Mesothelial cell of epicardium (in vitro differentiated cells): ENCODE measurements at regions not wholly inside any gene's neighbourhood (a gene's known extent, or its start where the extent isn't known, plus 50 kb on each side); places are given as distances from the start of the nearest gene placed in this dataset.

Experiments used
- DNase-seq, 2 experiments: peaks; one replicate each; pipeline ENCODE4 v3.0.0; 2021; ENCODE audit warnings: low spot score in 2 of 2; ENCODE audit not compliant: unreplicated experiment in 2 of 2
- H3K27ac Mint-ChIP-seq: 2 replicates; pipeline ENCODE4 v1.8.0; 2021; ENCODE audit warnings: mixed read lengths
- H3K27me3 Mint-ChIP-seq: 2 replicates; pipeline ENCODE4 v1.8.0; 2021; ENCODE audit warnings: low read depth, mixed read lengths
- H3K36me3 Mint-ChIP-seq: 2 replicates; pipeline ENCODE4 v1.8.0; 2021; ENCODE audit warnings: mixed read lengths
- H3K4me1 Mint-ChIP-seq: 2 replicates; pipeline ENCODE4 v1.8.0; 2021; ENCODE audit warnings: mixed read lengths
- H3K4me3 Mint-ChIP-seq: 2 replicates; pipeline ENCODE4 v1.8.0; 2021; ENCODE audit warnings: mild to moderate bottlenecking, moderate library complexity, mixed read lengths
- H3K9me3 Mint-ChIP-seq: 2 replicates; pipeline ENCODE4 v1.8.0; 2021; ENCODE audit warnings: mixed read lengths
- CTCF ChIP-seq: fragments of 200-600 bp; sonication (generic); IDR thresholded peaks from one replicate; pipeline ENCODE4 v1.5.0; 2021; ENCODE audit warnings: antibody characterized with exemption; ENCODE audit not compliant: unreplicated experiment

GRCh38 chr14:38039496-38039895 is 168.2 kb upstream of the SSTR1 start:
- TF ChIP-seq CTCF: no peak
- peaks cover 5% of the 10 kb centered on the region for H3K4me1 Mint-ChIP-seq
- no peaks in the 10 kb centered on the region for H3K36me3 Mint-ChIP-seq
- no peak overlapping the region for H3K4me3 Mint-ChIP-seq
- no peaks in the 10 kb centered on the region for H3K27me3 Mint-ChIP-seq
- H3K27ac Mint-ChIP-seq: no peak overlapping the region
- no peaks in the 10 kb centered on the region for H3K9me3 Mint-ChIP-seq
- no peak for DNase-seq

DNA sequence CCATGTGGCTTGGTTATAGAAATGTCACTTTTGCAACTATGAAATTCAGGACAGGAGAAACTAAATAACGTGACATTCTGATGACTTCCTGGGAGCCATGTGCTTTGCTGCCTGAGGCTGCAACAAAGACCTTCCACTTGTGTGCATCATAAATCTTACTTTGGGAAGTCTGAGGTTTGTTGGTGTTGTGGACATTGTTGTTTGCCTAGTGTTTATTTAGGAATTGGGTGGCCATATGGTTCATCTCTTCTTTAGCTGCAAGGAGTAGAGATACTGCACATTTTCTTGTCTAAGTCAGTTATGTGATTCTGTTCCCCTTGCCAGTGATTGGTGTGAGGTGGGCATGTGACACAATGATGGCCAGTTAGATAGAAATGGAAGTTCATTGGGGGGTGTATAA is 167.3 kb upstream of the SSTR1 start:
- Mint-ChIP-seq H3K4me1 (peaks cover 5% of the 10 kb centered on the region), H3K4me3 (no peak overlapping the region), H3K9me3 (no peaks in the 10 kb centered on the region), H3K27me3 (no peaks in the 10 kb centered on the region), H3K36me3 (no peaks in the 10 kb centered on the region), H3K27ac (no peak overlapping the region)
- no peak for TF ChIP-seq CTCF
- no peak for DNase-seq

GRCh38 chr14:38042322-38042721 is 165.4 kb upstream of the SSTR1 start:
- no peaks in the 10 kb centered on the region for H3K27me3 Mint-ChIP-seq
- H3K4me3 Mint-ChIP-seq: no peak overlapping the region
- peak overlapping the region; percentile 62 for H3K27ac Mint-ChIP-seq
- no peak for DNase-seq
- H3K36me3 Mint-ChIP-seq: no peaks in the 10 kb centered on the region
- H3K4me1 Mint-ChIP-seq: peaks cover 5% of the 10 kb centered on the region
- no peaks in the 10 kb centered on the region for H3K9me3 Mint-ChIP-seq
- TF ChIP-seq CTCF: no peak

- no peak overlapping the region for H3K4me3 Mint-ChIP-seq
- no peak for TF ChIP-seq CTCF
- peaks cover 5% of the 10 kb centered on the region for H3K4me1 Mint-ChIP-seq
Measured at GRCh38 chr14:38044710-38045109, 163.0 kb upstream of the SSTR1 start.

DNA sequence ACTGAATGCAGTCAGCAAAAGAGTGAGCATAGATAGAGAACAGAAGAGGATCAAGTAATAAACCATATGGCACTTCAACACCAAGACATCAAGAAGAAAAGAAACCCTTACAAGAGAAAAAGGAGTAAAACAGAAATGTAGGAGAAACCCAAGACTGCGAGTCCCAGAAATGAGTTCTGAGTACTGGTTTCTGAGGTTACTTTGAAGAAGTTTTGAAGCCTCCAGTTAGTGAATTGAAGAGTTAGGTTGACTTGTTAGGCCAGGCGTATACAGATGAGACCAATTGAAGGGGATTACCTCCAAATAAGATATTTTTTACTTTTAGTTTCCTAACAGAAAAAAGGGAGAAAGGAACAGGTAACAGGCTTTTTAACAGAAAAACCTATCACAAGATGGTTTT is 162.2 kb upstream of the SSTR1 start:
- H3K36me3 Mint-ChIP-seq: no peaks in the 10 kb centered on the region
- H3K27ac Mint-ChIP-seq: no peak overlapping the region
- H3K4me1 Mint-ChIP-seq: peaks cover 5% of the 10 kb centered on the region
- peaks cover 14% of the 10 kb centered on the region for H3K9me3 Mint-ChIP-seq
- no peak for DNase-seq
- H3K27me3 Mint-ChIP-seq: no peaks in the 10 kb centered on the region
- no peak overlapping the region for H3K4me3 Mint-ChIP-seq
- no peak for TF ChIP-seq CTCF

More at GRCh38 chr14:38044710-38045109, 163.0 kb upstream of the SSTR1 start:
- peaks cover 12% of the 10 kb centered on the region for H3K9me3 Mint-ChIP-seq
- no peaks in the 10 kb centered on the region for H3K27me3 Mint-ChIP-seq
- no peak overlapping the region for H3K27ac Mint-ChIP-seq
- DNase-seq: no peak
- no peaks in the 10 kb centered on the region for H3K36me3 Mint-ChIP-seq

GRCh38 chr14:38046160-38046559 is 161.5 kb upstream of the SSTR1 start:
- no peaks in the 10 kb centered on the region for H3K36me3 Mint-ChIP-seq
- peaks cover 5% of the 10 kb centered on the region for H3K4me1 Mint-ChIP-seq

More at GRCh38 chr14:38046160-38046559, 161.5 kb upstream of the SSTR1 start:
- Mint-ChIP-seq H3K27me3 (no peaks in the 10 kb centered on the region), H3K9me3 (peaks cover 17% of the 10 kb centered on the region), H3K4me3 (no peak overlapping the region), H3K27ac (no peak overlapping the region)
- DNase-seq: no peak
- TF ChIP-seq CTCF: no peak
